Hepatocyte (in vitro differentiated cells): ENCODE measurements at regions not wholly inside any gene's neighbourhood (a gene's known extent, or its start where the extent isn't known, plus 50 kb on each side); places are given as distances from the start of the nearest gene placed in this dataset.

Experiments
- DNase-seq: peaks from one replicate; pipeline ENCODE4 v3.0.0-alpha.2; 2016; ENCODE audit warnings: low spot score
- H2AFZ ChIP-seq: fragments of 200-600 bp; sonication (generic); 2 replicates; pipeline ENCODE4 v1.6.0; 2016; ENCODE audit warnings: antibody characterized with exemption, mild to moderate bottlenecking
- H3K27ac ChIP-seq: fragments of 200-600 bp; sonication (generic); 2 replicates; pipeline ENCODE4 v1.5.1; 2016; ENCODE audit warnings: mild to moderate bottlenecking
- H3K27me3 ChIP-seq: fragments of 200-600 bp; sonication (generic); 2 replicates; pipeline ENCODE4 v1.6.1; 2016
- H3K36me3 ChIP-seq: fragments of 200-600 bp; sonication (generic); replicated peaks from 2 replicates; pipeline ENCODE4 v1.5.1; 2016; ENCODE audit warnings: low read depth; ENCODE audit not compliant: insufficient read depth
- H3K4me1 ChIP-seq: fragments of 200-600 bp; sonication (generic); 2 replicates; pipeline ENCODE4 v1.5.1; 2016; ENCODE audit warnings: mild to moderate bottlenecking, moderate library complexity; ENCODE audit not compliant: insufficient read depth
- H3K4me2 ChIP-seq: fragments of 200-600 bp; sonication (generic); 2 replicates; pipeline ENCODE4 v1.6.0; 2016
- H3K4me3 ChIP-seq: fragments of 200-600 bp; sonication (generic); 2 replicates; pipeline ENCODE4 v1.5.1; 2016; ENCODE audit warnings: mild to moderate bottlenecking
- H3K79me2 ChIP-seq: fragments of 200-600 bp; sonication (generic); 2 replicates; pipeline ENCODE4 v1.6.0; 2017; ENCODE audit warnings: mild to moderate bottlenecking
- H3K9me2 ChIP-seq: fragments of 200-600 bp; sonication (generic); replicated peaks from 2 replicates; pipeline ENCODE4 v1.6.0; 2017; ENCODE audit warnings: mild to moderate bottlenecking; ENCODE audit not compliant: insufficient read depth
- H3K9me3 ChIP-seq: fragments of 200-600 bp; sonication (generic); 2 replicates; pipeline ENCODE4 v1.5.1; 2016; ENCODE audit warnings: low read depth, mild to moderate bottlenecking
- H4K20me1 ChIP-seq: fragments of 200-600 bp; sonication (generic); 2 replicates; pipeline ENCODE4 v1.6.0; 2016; ENCODE audit warnings: mild to moderate bottlenecking; ENCODE audit not compliant: insufficient read depth, poor library complexity, severe bottlenecking
- CTCF ChIP-seq: fragments of 200-600 bp; sonication (generic); IDR thresholded peaks from 2 replicates; pipeline ENCODE4 v1.5.1; 2016; ENCODE audit warnings: antibody characterized with exemption, mild to moderate bottlenecking; ENCODE audit not compliant: poor library complexity
- EZH2 ChIP-seq: fragments of 200-600 bp; sonication (generic); IDR thresholded peaks from 2 replicates; pipeline ENCODE4 v1.6.1; 2016; ENCODE audit warnings: antibody characterized with exemption, mild to moderate bottlenecking, borderline replicate concordance
- EZH2phosphoT487 ChIP-seq: fragments of 200-600 bp; sonication (generic); IDR thresholded peaks from one replicate; pipeline ENCODE4 v1.6.1; 2018; ENCODE audit warnings: antibody characterized with exemption, mild to moderate bottlenecking, low read depth, moderate library complexity; ENCODE audit not compliant: unreplicated experiment, severe bottlenecking
- WGBS: methylation state at CpG from one replicate; pipeline ENCODE4 v1.1.6; 2016; ENCODE audit warnings: low lambda C conversion rate; ENCODE audit errors: missing lambda C conversion rate; 5-methylcytosine and 5-hydroxymethylcytosine counted together

- Histone ChIP-seq H2AFZ (peak overlapping the region; percentile 50), H3K36me3 (no peaks in the 10 kb centered on the region), H3K9me3 (no peaks in the 10 kb centered on the region), H3K27ac (peak overlapping the region; percentile 70), H3K4me1 (peaks cover 21% of the 10 kb centered on the region), H3K4me3 (peak overlapping the region; percentile 13), H3K27me3 (no peaks in the 10 kb centered on the region), H3K4me2 (peak overlapping the region; percentile 72), H3K9me2 (no peaks in the 10 kb centered on the region), H3K79me2 (no peaks in the 10 kb centered on the region), H4K20me1 (no peaks in the 10 kb centered on the region)
- no peak for TF ChIP-seq EZH2phosphoT487
- TF ChIP-seq CTCF = no peak
- no peak for TF ChIP-seq EZH2
- WGBS = 2% methylated on average over 8 of the region's 9 CpGs
- DNase-seq = no peak
These were observed 252.7 kb upstream of the MBL2 start for GRCh38 chr10:53025172-53025711.

- H3K27me3 ChIP-seq = no peaks in the 10 kb centered on the region
- H3K27ac ChIP-seq = no peak overlapping the region
- WGBS = 60% methylated on average over 2 of the region's 2 CpGs
- H3K4me1 ChIP-seq = peaks cover 16% of the 10 kb centered on the region
- H3K9me3 ChIP-seq = no peaks in the 10 kb centered on the region
- H3K36me3 ChIP-seq = no peaks in the 10 kb centered on the region
- H4K20me1 ChIP-seq = no peaks in the 10 kb centered on the region
- TF ChIP-seq EZH2phosphoT487 = no peak
- TF ChIP-seq CTCF = no peak
- no peak for TF ChIP-seq EZH2
- no peak overlapping the region for H2AFZ ChIP-seq
- no peak overlapping the region for H3K4me2 ChIP-seq
- no peak overlapping the region for H3K4me3 ChIP-seq
- no peak for DNase-seq
- no peaks in the 10 kb centered on the region for H3K79me2 ChIP-seq
- H3K9me2 ChIP-seq = no peaks in the 10 kb centered on the region
These were observed 250.8 kb upstream of the MBL2 start for GRCh38 chr10:53023411-53023810.

GRCh38 chr10:53022611-53023088, 250.1 kb upstream of the MBL2 start:
- H3K4me1 ChIP-seq = peaks cover 16% of the 10 kb centered on the region
- no peak overlapping the region for H3K27ac ChIP-seq
- no peaks in the 10 kb centered on the region for H4K20me1 ChIP-seq
- H2AFZ ChIP-seq = no peak overlapping the region
- H3K79me2 ChIP-seq = no peaks in the 10 kb centered on the region
- no peak overlapping the region for H3K4me3 ChIP-seq
- no peak for TF ChIP-seq EZH2phosphoT487
- TF ChIP-seq EZH2 = no peak
- no peak for TF ChIP-seq CTCF
- no peaks in the 10 kb centered on the region for H3K36me3 ChIP-seq
- WGBS = 74% methylated on average over 5 of the region's 5 CpGs
- H3K27me3 ChIP-seq = no peaks in the 10 kb centered on the region
- no peaks in the 10 kb centered on the region for H3K9me2 ChIP-seq
- H3K9me3 ChIP-seq = no peaks in the 10 kb centered on the region
- no peak overlapping the region for H3K4me2 ChIP-seq
- DNase-seq = no peak
